ENCODE measurements at regions not wholly inside any gene's neighbourhood (a gene's known extent, or its start where the extent isn't known, plus 50 kb on each side); places are given as distances from the start of the nearest gene placed in this dataset.

GRCh38 chr9:4423207-4423610, 67.1 kb upstream of the SLC1A1 start:
- Histone ChIP-seq H3K79me2 (ENCODE audit: insufficient read depth, low read length) (no peaks in the 10 kb centered on the region), H3K9me2 (ENCODE audit: low read depth, low read length) (no peaks in the 10 kb centered on the region), H3K36me3 (ENCODE audit: insufficient read depth, low read length) (no peaks in the 10 kb centered on the region), H3K27me3 (ENCODE audit: insufficient read depth, low read length) (no peaks in the 10 kb centered on the region), H3K27ac (ENCODE audit: low read depth, low read length, poor library complexity, severe bottlenecking) (no peak overlapping the region), H4K20me1 (ENCODE audit: insufficient read depth, low read length) (no peaks in the 10 kb centered on the region), H3K9me3 (ENCODE audit: low read length) (no peaks in the 10 kb centered on the region), H3F3A (ENCODE audit: insufficient read depth, low read length) (no peaks in the 10 kb centered on the region), H3K4me3 (ENCODE audit: low read depth, low read length, poor library complexity, severe bottlenecking) (no peak overlapping the region), H3K4me2 (ENCODE audit: low read length) (no peak overlapping the region), H3K9ac (ENCODE audit: low read length) (no peak overlapping the region), H2AFZ (ENCODE audit: low read length) (no peak overlapping the region), H3K4me1 (ENCODE audit: insufficient read depth, low read length, severe bottlenecking) (no peaks in the 10 kb centered on the region)
- TF ChIP-seq, protein P1, sequence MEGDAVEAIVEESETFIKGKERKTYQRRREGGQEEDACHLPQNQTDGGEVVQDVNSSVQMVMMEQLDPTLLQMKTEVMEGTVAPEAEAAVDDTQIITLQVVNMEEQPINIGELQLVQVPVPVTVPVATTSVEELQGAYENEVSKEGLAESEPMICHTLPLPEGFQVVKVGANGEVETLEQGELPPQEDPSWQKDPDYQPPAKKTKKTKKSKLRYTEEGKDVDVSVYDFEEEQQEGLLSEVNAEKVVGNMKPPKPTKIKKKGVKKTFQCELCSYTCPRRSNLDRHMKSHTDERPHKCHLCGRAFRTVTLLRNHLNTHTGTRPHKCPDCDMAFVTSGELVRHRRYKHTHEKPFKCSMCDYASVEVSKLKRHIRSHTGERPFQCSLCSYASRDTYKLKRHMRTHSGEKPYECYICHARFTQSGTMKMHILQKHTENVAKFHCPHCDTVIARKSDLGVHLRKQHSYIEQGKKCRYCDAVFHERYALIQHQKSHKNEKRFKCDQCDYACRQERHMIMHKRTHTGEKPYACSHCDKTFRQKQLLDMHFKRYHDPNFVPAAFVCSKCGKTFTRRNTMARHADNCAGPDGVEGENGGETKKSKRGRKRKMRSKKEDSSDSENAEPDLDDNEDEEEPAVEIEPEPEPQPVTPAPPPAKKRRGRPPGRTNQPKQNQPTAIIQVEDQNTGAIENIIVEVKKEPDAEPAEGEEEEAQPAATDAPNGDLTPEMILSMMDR (IDR thresholded peaks at IDR 0.05; ENCODE audit: low read length) = no peak
- TF ChIP-seq EZH2 (IDR thresholded peaks at IDR 0.05; ENCODE audit: borderline replicate concordance, low read length) = no peak

DNA sequence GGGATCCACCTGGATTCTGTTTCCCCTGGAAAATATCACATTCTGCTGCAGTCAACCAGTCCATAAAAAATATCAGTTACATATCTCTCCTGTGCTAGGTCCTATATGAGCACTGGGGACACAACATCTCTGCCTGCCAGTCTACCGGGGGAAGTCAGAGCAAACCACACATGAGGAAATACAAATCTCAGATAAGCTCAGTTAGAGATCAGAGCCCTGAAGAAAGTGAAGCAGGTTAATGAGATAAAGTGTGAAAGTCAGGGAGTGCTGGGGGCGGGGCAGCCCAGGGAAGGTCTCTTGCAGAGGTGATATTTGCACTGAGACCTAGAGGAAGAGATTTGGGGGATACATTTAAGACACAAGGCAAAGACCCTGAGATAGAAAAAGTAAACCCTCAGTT, 67.8 kb upstream of the SLC1A1 start:
- Histone ChIP-seq H2AFZ (ENCODE audit: low read length) (no peak overlapping the region), H3K9me2 (ENCODE audit: low read depth, low read length) (no peaks in the 10 kb centered on the region), H3F3A (ENCODE audit: insufficient read depth, low read length) (no peaks in the 10 kb centered on the region), H4K20me1 (ENCODE audit: insufficient read depth, low read length) (no peaks in the 10 kb centered on the region), H3K27ac (ENCODE audit: low read depth, low read length, poor library complexity, severe bottlenecking) (no peak overlapping the region), H3K4me2 (ENCODE audit: low read length) (no peak overlapping the region), H3K9me3 (ENCODE audit: low read length) (no peaks in the 10 kb centered on the region), H3K27me3 (ENCODE audit: insufficient read depth, low read length) (no peaks in the 10 kb centered on the region), H3K36me3 (ENCODE audit: insufficient read depth, low read length) (no peaks in the 10 kb centered on the region), H3K4me3 (ENCODE audit: low read depth, low read length, poor library complexity, severe bottlenecking) (no peak overlapping the region), H3K79me2 (ENCODE audit: insufficient read depth, low read length) (no peaks in the 10 kb centered on the region), H3K9ac (ENCODE audit: low read length) (no peak overlapping the region), H3K4me1 (ENCODE audit: insufficient read depth, low read length, severe bottlenecking) (no peaks in the 10 kb centered on the region)
- TF ChIP-seq, protein P1 (IDR thresholded peaks at IDR 0.05; ENCODE audit: low read length) = no peak
- TF ChIP-seq EZH2 (IDR thresholded peaks at IDR 0.05; ENCODE audit: borderline replicate concordance, low read length) = no peak

DNA sequence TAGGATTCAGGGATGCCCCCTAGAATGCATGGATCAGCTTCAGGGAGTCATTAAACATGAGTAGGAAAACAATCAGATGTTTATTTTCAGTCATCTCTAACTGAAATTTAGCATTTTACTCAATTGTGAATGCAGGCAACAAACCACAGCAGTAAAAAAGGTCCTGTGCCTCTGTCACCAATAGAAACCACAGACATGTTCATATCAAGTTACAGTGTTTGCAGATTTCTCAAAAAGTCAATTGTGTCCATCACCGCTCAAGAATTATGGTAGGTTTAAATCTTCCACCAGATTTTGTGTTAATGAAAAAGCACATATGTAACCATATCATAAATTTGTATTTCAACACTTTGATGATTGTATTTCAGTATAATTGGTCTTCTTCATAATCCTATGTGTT, 68.4 kb upstream of the SLC1A1 start:
- Histone ChIP-seq H3F3A (ENCODE audit: insufficient read depth, low read length) (no peaks in the 10 kb centered on the region), H3K9me2 (ENCODE audit: low read depth, low read length) (no peaks in the 10 kb centered on the region)
- TF ChIP-seq, protein P1 (IDR thresholded peaks at IDR 0.05; ENCODE audit: low read length) = no peak
- TF ChIP-seq EZH2 (IDR thresholded peaks at IDR 0.05; ENCODE audit: borderline replicate concordance, low read length) = no peak

More for the DNA sequence above, 68.4 kb upstream of the SLC1A1 start:
- H3K9ac ChIP-seq (ENCODE audit: low read length) = no peak overlapping the region
- H3K36me3 ChIP-seq (ENCODE audit: insufficient read depth, low read length) = no peaks in the 10 kb centered on the region
- no peaks in the 10 kb centered on the region for H3K27me3 ChIP-seq (ENCODE audit: insufficient read depth, low read length)
- no peak overlapping the region for H3K4me3 ChIP-seq (ENCODE audit: low read depth, low read length, poor library complexity, severe bottlenecking)
- H3K4me2 ChIP-seq (ENCODE audit: low read length) = no peak overlapping the region
- H2AFZ ChIP-seq (ENCODE audit: low read length) = no peak overlapping the region
- no peaks in the 10 kb centered on the region for H3K79me2 ChIP-seq (ENCODE audit: insufficient read depth, low read length)
- no peaks in the 10 kb centered on the region for H4K20me1 ChIP-seq (ENCODE audit: insufficient read depth, low read length)
- H3K27ac ChIP-seq (ENCODE audit: low read depth, low read length, poor library complexity, severe bottlenecking) = no peak overlapping the region
- no peaks in the 10 kb centered on the region for H3K9me3 ChIP-seq (ENCODE audit: low read length)
- H3K4me1 ChIP-seq (ENCODE audit: insufficient read depth, low read length, severe bottlenecking) = no peaks in the 10 kb centered on the region

Measured in OCI-LY1 (cell line).